CD14-positive monocyte (primary cell): ENCODE measurements at regions not wholly inside any gene's neighbourhood (a gene's known extent, or its start where the extent isn't known, plus 50 kb on each side); places are given as distances from the start of the nearest gene placed in this dataset.

ENCODE experiments used
- DNase-seq, 3 donors: peaks; one replicate each; pipeline ENCODE4 v3.0.0-alpha.2; 2011 to 2022
- H2AFZ ChIP-seq: 2 replicates; pipeline ENCODE4 v1.6.0; 2012; ENCODE audit warnings: mild to moderate bottlenecking, low read depth, low read length, inconsistent platforms; ENCODE audit not compliant: insufficient read depth, poor library complexity, severe bottlenecking
- H3K27ac ChIP-seq, 2 donors: 1 replicate in 1 of 2; 2 replicates in 1 of 2; pipeline ENCODE4 v1.5.1; 2012 to 2013; ENCODE audit warnings: low read length in 2 of 2, control low read depth in 1 of 2, inconsistent platforms in 1 of 2, low read depth in 1 of 2, mild to moderate bottlenecking in 1 of 2
- H3K27me3 ChIP-seq, 2 donors: one replicate each; pipeline versions ENCODE4 v1.6.0 to v1.6.1; 2011 to 2013; ENCODE audit warnings: low read length in 2 of 2; ENCODE audit not compliant: control insufficient read depth in 2 of 2, insufficient read depth in 2 of 2
- H3K36me3 ChIP-seq, 2 donors: replicated peaks in 1 of 2; 1 replicate in 1 of 2; 2 replicates in 1 of 2; pipeline versions ENCODE4 v1.5.1 to v1.6.1; 2012 to 2013; ENCODE audit warnings: low read length in 2 of 2, control low read depth in 1 of 2, inconsistent platforms in 1 of 2, mild to moderate bottlenecking in 1 of 2; ENCODE audit not compliant: insufficient read depth in 2 of 2, control insufficient read depth in 1 of 2
- H3K4me1 ChIP-seq, 2 donors: 1 replicate in 1 of 2; 2 replicates in 1 of 2; pipeline versions ENCODE4 v1.5.1 to v1.6.1; 2012 to 2013; ENCODE audit warnings: low read length in 2 of 2, control low read depth in 1 of 2, inconsistent platforms in 1 of 2, mild to moderate bottlenecking in 1 of 2, moderate library complexity in 1 of 2; ENCODE audit not compliant: insufficient read depth in 2 of 2, control insufficient read depth in 1 of 2
- H3K4me2 ChIP-seq: replicated peaks from 2 replicates; pipeline ENCODE3; 2012; ENCODE audit warnings: low read length, moderate library complexity, mild to moderate bottlenecking; ENCODE audit not compliant: poor library complexity, severe bottlenecking; ENCODE audit errors: extremely low read depth
- H3K4me3 ChIP-seq, 3 experiments: fragments of 200-600 bp in 1 of 3; sonication (generic) in 1 of 3; replicated peaks in 1 of 3; 1 replicate in 2 of 3; 2 replicates in 1 of 3; pipeline ENCODE4 v1.5.1; 2011 to 2013; ENCODE audit warnings: low read length in 3 of 3, mild to moderate bottlenecking in 3 of 3, control low read depth in 2 of 3, low read depth in 2 of 3, inconsistent platforms in 1 of 3, moderate library complexity in 1 of 3
- H3K79me2 ChIP-seq: 2 replicates; pipeline ENCODE4 v1.6.0; 2012; ENCODE audit warnings: mild to moderate bottlenecking, control low read depth, inconsistent platforms, low read length, moderate library complexity; ENCODE audit not compliant: insufficient read depth
- H3K9ac ChIP-seq: 2 replicates; pipeline ENCODE4 v1.6.0; 2017; ENCODE audit warnings: low read length, mild to moderate bottlenecking; ENCODE audit not compliant: insufficient read depth, poor library complexity, severe bottlenecking
- H3K9me3 ChIP-seq, 2 donors: replicated peaks in 1 of 2; 1 replicate in 1 of 2; 2 replicates in 1 of 2; pipeline versions ENCODE4 v1.5.1 to v1.6.1; 2012 to 2013; ENCODE audit warnings: low read length in 2 of 2, control low read depth in 1 of 2; ENCODE audit not compliant: control insufficient read depth in 1 of 2, insufficient read depth in 1 of 2
- H4K20me1 ChIP-seq: 2 replicates; pipeline ENCODE4 v1.6.0; 2012; ENCODE audit warnings: mild to moderate bottlenecking, low read length, control low read depth, moderate library complexity; ENCODE audit not compliant: insufficient read depth
- H3K27ac Mint-ChIP-seq, 7 donors: one replicate each; pipeline ENCODE4 v1.8.0; 2020; ENCODE audit warnings: mild to moderate bottlenecking in 7 of 7, mixed read lengths in 7 of 7, moderate library complexity in 6 of 7, inconsistent platforms in 2 of 7
- H3K27me3 Mint-ChIP-seq, 3 donors: one replicate each; pipeline ENCODE4 v1.8.0; 2021 to 2022; ENCODE audit warnings: low read depth in 3 of 3, mild to moderate bottlenecking in 3 of 3, mixed read lengths in 3 of 3, moderate library complexity in 3 of 3, inconsistent platforms in 1 of 3
- H3K36me3 Mint-ChIP-seq, 2 donors: one replicate each; pipeline ENCODE4 v1.8.0; 2020; ENCODE audit warnings: mixed read lengths in 2 of 2, inconsistent platforms in 1 of 2, mild to moderate bottlenecking in 1 of 2
- H3K4me1 Mint-ChIP-seq: one replicate; pipeline ENCODE4 v1.8.0; 2020; ENCODE audit warnings: mild to moderate bottlenecking, mixed read lengths
- H3K4me3 Mint-ChIP-seq, 2 donors: one replicate each; pipeline ENCODE4 v1.8.0; 2020; ENCODE audit warnings: mild to moderate bottlenecking in 2 of 2, mixed read lengths in 2 of 2, moderate library complexity in 1 of 2
- H3K9me3 Mint-ChIP-seq, 7 donors: one replicate each; pipeline ENCODE4 v1.8.0; 2020 to 2022; ENCODE audit warnings: mixed read lengths in 7 of 7, mild to moderate bottlenecking in 6 of 7, moderate library complexity in 6 of 7, inconsistent platforms in 2 of 7
- WGBS: methylation state at CpG from one replicate; pipeline ENCODE4 v1.1.5; 2013; ENCODE audit warnings: missing lambda C conversion rate; ENCODE audit not compliant: insufficient coverage; 5-methylcytosine and 5-hydroxymethylcytosine counted together
- intact Hi-C, 2 donors: fragments of 100-400 bp; cut with micrococcal nuclease; formaldehyde crosslinking; loops; one replicate each; pipeline versions ENCODE4 v1.15.0 to v1.15.1; 2023
- TF ChIP-seq, protein P1 (sequence below): fragments of 200-600 bp; IDR thresholded peaks from one replicate; pipeline ENCODE4 v1.8.0; 2022; ENCODE audit warnings: antibody characterized with exemption, mild to moderate bottlenecking

DNA sequence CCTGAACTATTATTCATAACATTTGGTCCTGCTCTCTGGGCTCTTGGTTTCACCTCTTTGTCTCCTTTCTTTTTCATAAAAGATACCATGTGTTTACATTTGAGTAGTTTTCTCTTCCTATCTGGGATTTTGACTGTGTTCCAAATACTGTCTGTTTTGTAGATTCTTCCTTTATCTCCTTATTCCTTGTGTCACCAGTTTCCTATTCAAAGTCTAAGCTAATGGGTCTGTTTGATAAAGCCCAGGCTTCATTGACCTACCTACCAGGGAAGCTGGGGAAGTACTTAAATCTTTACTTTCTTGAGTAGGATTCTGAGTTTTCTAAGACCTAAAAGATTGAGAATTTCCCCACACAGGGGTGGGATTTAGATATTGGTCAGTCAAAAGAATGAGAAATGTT is 409.5 kb downstream of the RAPGEF2 start:
- Mint-ChIP-seq H3K27ac (no peak overlapping the region), H3K4me1 (no peaks in the 10 kb centered on the region), H3K36me3 (no peaks in the 10 kb centered on the region), H3K9me3 (peaks cover 0 to 6% (median 3%) of the 10 kb centered on the region in 7 donors), H3K27me3 (peaks cover 0 to 2% (median 0%) of the 10 kb centered on the region in 3 donors), H3K4me3 (no peak overlapping the region)
- H3K9ac ChIP-seq = no peak overlapping the region
- H3K36me3 ChIP-seq = no peaks in the 10 kb centered on the region
- intact Hi-C loops = no loop called here
- no peaks in the 10 kb centered on the region for H3K4me1 ChIP-seq
- no peak overlapping the region for H3K27ac ChIP-seq
- no peaks in the 10 kb centered on the region for H4K20me1 ChIP-seq
- H3K4me3 ChIP-seq = no peak overlapping the region
- no peaks in the 10 kb centered on the region for H3K9me3 ChIP-seq
- no peaks in the 10 kb centered on the region for H3K79me2 ChIP-seq
- H3K27me3 ChIP-seq = no peaks in the 10 kb centered on the region
- H3K4me2 ChIP-seq = no peak overlapping the region
- H2AFZ ChIP-seq = no peak overlapping the region
- TF ChIP-seq, protein P1, sequence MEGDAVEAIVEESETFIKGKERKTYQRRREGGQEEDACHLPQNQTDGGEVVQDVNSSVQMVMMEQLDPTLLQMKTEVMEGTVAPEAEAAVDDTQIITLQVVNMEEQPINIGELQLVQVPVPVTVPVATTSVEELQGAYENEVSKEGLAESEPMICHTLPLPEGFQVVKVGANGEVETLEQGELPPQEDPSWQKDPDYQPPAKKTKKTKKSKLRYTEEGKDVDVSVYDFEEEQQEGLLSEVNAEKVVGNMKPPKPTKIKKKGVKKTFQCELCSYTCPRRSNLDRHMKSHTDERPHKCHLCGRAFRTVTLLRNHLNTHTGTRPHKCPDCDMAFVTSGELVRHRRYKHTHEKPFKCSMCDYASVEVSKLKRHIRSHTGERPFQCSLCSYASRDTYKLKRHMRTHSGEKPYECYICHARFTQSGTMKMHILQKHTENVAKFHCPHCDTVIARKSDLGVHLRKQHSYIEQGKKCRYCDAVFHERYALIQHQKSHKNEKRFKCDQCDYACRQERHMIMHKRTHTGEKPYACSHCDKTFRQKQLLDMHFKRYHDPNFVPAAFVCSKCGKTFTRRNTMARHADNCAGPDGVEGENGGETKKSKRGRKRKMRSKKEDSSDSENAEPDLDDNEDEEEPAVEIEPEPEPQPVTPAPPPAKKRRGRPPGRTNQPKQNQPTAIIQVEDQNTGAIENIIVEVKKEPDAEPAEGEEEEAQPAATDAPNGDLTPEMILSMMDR = no peak
- no peak for DNase-seq

DNA sequence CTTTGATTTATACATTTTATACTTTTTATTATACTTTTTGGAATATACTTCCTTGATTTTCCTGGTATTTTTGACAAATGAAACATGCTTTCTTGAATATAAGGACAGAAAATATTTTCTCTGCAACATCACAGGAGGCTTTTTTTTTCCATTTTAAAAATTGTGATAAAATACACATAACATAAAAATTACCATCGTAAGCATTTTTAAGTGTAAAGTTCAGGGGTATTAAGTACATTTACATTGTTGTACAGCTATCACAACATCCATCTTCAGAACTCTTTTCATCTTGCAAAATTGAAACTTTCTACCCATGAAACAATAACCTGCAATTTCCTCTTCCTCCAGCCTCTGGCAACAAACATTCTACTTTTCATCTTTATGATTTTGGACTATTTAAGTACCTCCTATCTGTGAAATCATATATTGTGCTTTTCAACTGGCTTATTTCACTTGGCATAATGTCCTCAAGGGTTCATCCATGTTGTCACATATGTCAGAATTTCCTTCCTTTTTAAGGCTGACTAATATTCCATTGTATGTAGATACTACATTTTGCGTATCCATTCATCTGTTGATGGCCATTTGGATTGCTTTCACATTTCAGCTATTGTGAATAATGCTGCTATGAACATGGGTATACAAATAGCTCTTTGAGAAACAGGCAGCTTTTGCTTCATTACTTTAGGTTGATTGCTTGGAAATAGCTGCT is 412.6 kb downstream of the RAPGEF2 start:
- no peak overlapping the region for H2AFZ ChIP-seq
- H3K36me3 Mint-ChIP-seq = no peaks in the 10 kb centered on the region
- H3K4me1 Mint-ChIP-seq = no peaks in the 10 kb centered on the region
- no peak overlapping the region for H3K4me3 ChIP-seq
- H3K27ac Mint-ChIP-seq = no peak overlapping the region
- H4K20me1 ChIP-seq = no peaks in the 10 kb centered on the region
- TF ChIP-seq, protein P1 = no peak
- no peak overlapping the region for H3K9ac ChIP-seq
- peaks cover 0 to 6% (median 3%) of the 10 kb centered on the region in 7 donors for H3K9me3 Mint-ChIP-seq
- H3K36me3 ChIP-seq = no peaks in the 10 kb centered on the region
- H3K27me3 ChIP-seq = no peaks in the 10 kb centered on the region
- no peak overlapping the region for H3K4me3 Mint-ChIP-seq
- DNase-seq = no peak
- H3K4me1 ChIP-seq = no peaks in the 10 kb centered on the region
- no CpG with 5 or more reads among the region's 2 CpGs for WGBS
- intact Hi-C loops = no loop called here
- no peaks in the 10 kb centered on the region for H3K79me2 ChIP-seq
- H3K27me3 Mint-ChIP-seq = no peaks in the 10 kb centered on the region
- H3K9me3 ChIP-seq = no peaks in the 10 kb centered on the region
- no peak overlapping the region for H3K4me2 ChIP-seq
- H3K27ac ChIP-seq = no peak overlapping the region
